Activated CD8-positive, alpha-beta T cell treated with anti-CD3 and anti-CD28 coated beads, Interleukin-2, amount 10 ng/mL, durations not matched to agents 7 days and 5 days (primary cell): ENCODE measurements at regions not wholly inside any gene's neighbourhood (a gene's known extent, or its start where the extent isn't known, plus 50 kb on each side); places are given as distances from the start of the nearest gene placed in this dataset.

Experiments used
- ATAC-seq: fragments of 150-1000 bp; cut with Tn5 transposase; one replicate; pipeline ENCODE4 v1.10.0; 2021; ENCODE audit warnings: moderate library complexity
- CTCF ChIA-PET: fragments of 350-600 bp; sonication (Branson Sonifier 250); formaldehyde crosslinking; loops from one replicate; lab custom pipeline; 2021; ENCODE audit warnings: antibody characterized with exemption; lab: Charles Lee
- POLR2A ChIA-PET: fragments of 350-600 bp; sonication (Branson Sonifier 250); formaldehyde crosslinking; loops from one replicate; lab custom pipeline; 2021; ENCODE audit warnings: antibody characterized with exemption; lab: Charles Lee
- DNase-seq: peaks from one replicate; pipeline ENCODE4 v3.0.0-alpha.2; 2020
- H3K27ac Mint-ChIP-seq: one replicate; pipeline ENCODE4 v1.8.0; 2021; ENCODE audit warnings: mild to moderate bottlenecking, mixed read lengths
- H3K27me3 Mint-ChIP-seq: one replicate; pipeline ENCODE4 v1.8.0; 2021; ENCODE audit warnings: low read depth, mixed read lengths
- H3K36me3 Mint-ChIP-seq: one replicate; pipeline ENCODE4 v1.8.0; 2021; ENCODE audit warnings: low read depth, mixed read lengths
- H3K4me1 Mint-ChIP-seq: one replicate; pipeline ENCODE4 v1.8.0; 2021; ENCODE audit warnings: low read depth, mixed read lengths
- H3K4me3 Mint-ChIP-seq: one replicate; pipeline ENCODE4 v1.8.0; 2021; ENCODE audit warnings: mild to moderate bottlenecking, mixed read lengths
- H3K9me3 Mint-ChIP-seq: one replicate; pipeline ENCODE4 v1.8.0; 2022; ENCODE audit warnings: mixed read lengths; ENCODE audit not compliant: insufficient read depth

DNA sequence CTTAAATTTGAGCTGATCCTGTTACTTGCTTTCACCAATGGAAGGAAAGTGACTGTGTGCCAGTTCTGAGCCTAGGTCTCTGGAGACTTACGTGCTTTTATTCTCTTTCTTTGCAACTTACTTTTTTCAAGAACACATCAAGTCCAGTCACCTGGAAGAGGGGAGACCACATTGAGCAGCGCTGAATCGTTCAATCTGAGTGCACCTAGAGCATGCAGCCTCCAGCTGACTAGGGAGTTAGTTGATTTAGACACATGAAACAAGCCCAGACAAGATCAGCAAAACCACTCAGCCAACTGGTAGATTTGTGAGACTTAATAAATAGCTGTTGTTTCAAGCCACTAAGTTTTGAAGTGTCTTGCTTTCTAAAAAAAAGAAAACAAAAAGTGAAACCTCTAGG, 1014.8 kb upstream of the FBXO33 start:
- ChIA-PET POLR2A (no interaction called here), CTCF (no interaction called here)
- Mint-ChIP-seq H3K4me3 (no peak overlapping the region), H3K27ac (no peak overlapping the region), H3K27me3 (no peaks in the 10 kb centered on the region), H3K9me3 (peaks cover 8% of the 10 kb centered on the region), H3K4me1 (no peaks in the 10 kb centered on the region), H3K36me3 (no peaks in the 10 kb centered on the region)
- DNase-seq (no peak), ATAC-seq (no peak)

DNA sequence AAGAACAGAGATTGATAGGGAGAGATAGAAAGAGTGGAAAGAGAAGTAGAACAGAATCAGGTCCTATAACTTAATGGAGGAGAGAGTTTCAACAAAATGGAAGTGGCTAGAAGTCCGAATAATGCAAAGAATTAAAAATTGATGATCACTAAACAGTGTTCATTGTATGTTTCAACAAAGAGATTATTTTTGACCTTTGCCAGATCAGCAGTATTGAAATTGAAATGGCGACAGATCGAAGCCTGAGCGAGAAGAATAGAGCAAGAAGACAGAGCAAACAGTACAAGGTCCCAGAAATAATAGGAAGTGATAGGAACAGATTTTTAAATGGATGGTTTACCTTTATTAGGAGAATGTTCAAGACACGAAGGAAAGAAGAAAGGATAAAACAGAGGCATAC, 1012.8 kb upstream of the FBXO33 start:
- no peak overlapping the region for H3K4me3 Mint-ChIP-seq
- H3K27me3 Mint-ChIP-seq, result no peaks in the 10 kb centered on the region
- H3K9me3 Mint-ChIP-seq, result peaks cover 8% of the 10 kb centered on the region
- DNase-seq (no peak), ATAC-seq (no peak)
- H3K4me1 Mint-ChIP-seq, result no peaks in the 10 kb centered on the region
- H3K36me3 Mint-ChIP-seq, result no peaks in the 10 kb centered on the region
- H3K27ac Mint-ChIP-seq, result no peak overlapping the region
- CTCF ChIA-PET, result no interaction called here
- POLR2A ChIA-PET, result no interaction called here

DNA sequence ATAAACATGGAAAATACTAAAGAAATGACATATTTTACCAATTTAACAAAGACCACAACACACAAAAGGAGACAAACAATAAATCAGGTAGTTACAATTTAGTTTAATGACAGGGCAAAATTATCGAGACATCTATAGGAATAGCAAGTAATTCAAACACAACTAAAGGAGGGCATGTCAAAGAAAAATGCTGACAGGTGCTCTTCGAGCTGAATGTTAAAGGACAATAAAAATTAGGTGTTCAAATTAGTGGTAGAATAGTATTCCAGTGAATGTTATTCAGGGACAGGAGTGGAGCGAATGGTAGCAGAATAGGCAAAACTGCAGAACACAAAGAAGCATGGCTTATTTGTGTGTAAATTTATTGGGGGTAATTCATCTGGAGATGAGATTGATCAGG, 1004.3 kb upstream of the FBXO33 start:
- Mint-ChIP-seq H3K36me3 (no peaks in the 10 kb centered on the region), H3K9me3 (peaks cover 5% of the 10 kb centered on the region), H3K4me3 (no peak overlapping the region), H3K27ac (no peak overlapping the region), H3K4me1 (no peaks in the 10 kb centered on the region), H3K27me3 (no peaks in the 10 kb centered on the region)
- no peak for ATAC-seq
- ChIA-PET POLR2A (no interaction called here), CTCF (no interaction called here)
- DNase-seq, result no peak

DNA sequence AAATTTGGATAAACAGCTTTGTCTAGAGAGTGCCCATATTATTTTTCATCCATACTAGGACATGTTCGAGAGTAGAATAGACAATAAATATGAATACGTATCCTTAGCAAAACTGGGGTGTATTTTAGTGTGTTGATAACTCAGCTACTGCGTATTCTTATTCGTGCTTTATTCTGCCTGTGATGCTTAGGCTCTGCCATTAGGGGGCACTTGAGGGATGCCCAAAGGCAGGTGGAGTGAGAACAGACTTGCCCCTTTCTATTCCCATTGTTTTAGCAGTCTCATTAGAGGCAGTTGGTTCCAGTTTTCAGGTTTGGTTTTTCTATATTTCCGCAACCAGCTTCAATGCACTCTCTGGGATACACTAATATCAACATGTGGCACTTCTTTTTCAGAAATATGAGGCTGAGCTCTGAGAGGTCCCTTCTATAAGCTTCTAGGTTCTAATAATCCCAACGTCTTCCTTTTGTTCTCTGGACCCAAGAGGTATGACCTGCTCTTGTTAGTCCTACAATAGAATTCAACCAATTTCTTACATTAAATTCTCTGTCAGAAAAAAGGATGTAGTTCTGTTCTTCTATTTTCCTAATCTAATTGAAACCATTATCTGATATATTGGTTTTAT, 985.7 kb upstream of the FBXO33 start:
- no peak for DNase-seq
- CTCF ChIA-PET, result no interaction called here
- no peak overlapping the region for H3K4me3 Mint-ChIP-seq

DNA sequence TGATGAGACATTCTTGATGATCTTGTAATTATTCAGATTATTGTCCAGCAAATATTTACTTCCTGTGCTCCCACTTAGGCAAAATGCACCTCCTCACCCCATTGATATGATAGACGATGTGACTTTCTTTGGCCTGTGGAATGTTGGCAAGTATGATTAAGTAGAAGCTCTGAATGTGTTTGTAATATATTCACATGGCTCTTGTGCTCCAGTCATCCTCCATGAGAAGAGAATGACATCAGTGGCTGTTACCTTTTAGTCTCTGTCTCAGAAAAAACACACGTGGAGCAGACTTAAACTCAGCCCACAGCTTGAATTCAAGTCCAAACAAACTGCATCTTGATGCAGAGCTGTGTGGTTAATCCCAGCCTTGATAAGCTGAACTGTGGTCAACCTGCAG, 984.3 kb upstream of the FBXO33 start:
- ATAC-seq, result no peak
- Mint-ChIP-seq H3K9me3 (peaks cover 4% of the 10 kb centered on the region), H3K27me3 (no peaks in the 10 kb centered on the region), H3K4me1 (no peaks in the 10 kb centered on the region), H3K4me3 (no peak overlapping the region), H3K27ac (no peak overlapping the region), H3K36me3 (no peaks in the 10 kb centered on the region)
- POLR2A ChIA-PET, result no interaction called here
- CTCF ChIA-PET, result no interaction called here
- no peak for DNase-seq

More for the DNA sequence above, 985.7 kb upstream of the FBXO33 start:
- Mint-ChIP-seq H3K27me3 (no peaks in the 10 kb centered on the region), H3K9me3 (peaks cover 4% of the 10 kb centered on the region), H3K36me3 (no peaks in the 10 kb centered on the region), H3K4me1 (no peaks in the 10 kb centered on the region), H3K27ac (no peak overlapping the region)
- no peak for ATAC-seq
- POLR2A ChIA-PET, result no interaction called here

DNA sequence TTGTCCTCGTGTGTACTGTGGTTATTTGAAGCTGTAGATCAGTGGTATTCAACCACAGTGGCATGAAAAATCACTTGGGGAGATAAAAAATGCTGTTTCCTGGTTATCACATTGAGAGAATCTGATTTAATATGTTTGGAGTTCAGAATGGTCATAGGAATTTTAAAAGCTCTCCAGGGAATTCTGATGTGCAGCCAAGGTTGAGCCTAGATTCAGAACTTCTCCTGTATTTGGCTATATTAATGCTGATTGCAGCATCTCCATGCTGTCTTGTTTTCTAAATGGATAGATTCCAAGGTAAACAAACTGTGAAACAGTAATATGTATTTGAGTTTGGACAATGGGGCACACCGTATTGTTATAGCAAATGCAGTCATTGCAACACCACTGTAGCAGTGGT, 982.2 kb upstream of the FBXO33 start:
- ATAC-seq, result no peak

DNA sequence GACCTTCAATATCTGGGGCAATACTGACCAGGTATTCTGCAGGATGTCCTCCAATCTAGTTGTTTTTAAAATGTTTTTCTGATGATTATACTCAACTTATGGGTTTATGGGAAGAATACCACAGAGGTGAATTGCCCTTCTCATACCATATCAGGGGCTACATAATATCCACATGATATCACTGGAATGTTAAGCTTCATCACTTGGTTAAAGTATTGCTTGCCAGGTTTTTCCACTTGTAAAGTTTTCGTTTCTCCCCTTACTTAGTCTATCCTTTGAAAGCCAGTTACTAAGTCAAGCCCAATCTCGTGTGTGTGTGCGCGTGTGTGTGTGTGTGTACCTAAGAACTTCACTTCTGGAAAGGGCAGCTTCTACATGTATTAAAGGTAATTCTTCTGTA, 980.9 kb upstream of the FBXO33 start:
- no peak overlapping the region for H3K4me3 Mint-ChIP-seq
- H3K4me1 Mint-ChIP-seq, result no peaks in the 10 kb centered on the region
- CTCF ChIA-PET, result no interaction called here
- POLR2A ChIA-PET, result no interaction called here
- H3K27me3 Mint-ChIP-seq, result no peaks in the 10 kb centered on the region
- no peaks in the 10 kb centered on the region for H3K36me3 Mint-ChIP-seq
- H3K27ac Mint-ChIP-seq, result no peak overlapping the region
- DNase-seq, result no peak
- no peak for ATAC-seq
- H3K9me3 Mint-ChIP-seq, result peaks cover 3% of the 10 kb centered on the region

More for the DNA sequence above, 982.2 kb upstream of the FBXO33 start:
- no peak overlapping the region for H3K4me3 Mint-ChIP-seq
- peaks cover 4% of the 10 kb centered on the region for H3K9me3 Mint-ChIP-seq
- no peak overlapping the region for H3K27ac Mint-ChIP-seq
- no peak for DNase-seq
- ChIA-PET CTCF (no interaction called here), POLR2A (no interaction called here)
- no peaks in the 10 kb centered on the region for H3K27me3 Mint-ChIP-seq
- H3K4me1 Mint-ChIP-seq, result no peaks in the 10 kb centered on the region
- no peaks in the 10 kb centered on the region for H3K36me3 Mint-ChIP-seq

DNA sequence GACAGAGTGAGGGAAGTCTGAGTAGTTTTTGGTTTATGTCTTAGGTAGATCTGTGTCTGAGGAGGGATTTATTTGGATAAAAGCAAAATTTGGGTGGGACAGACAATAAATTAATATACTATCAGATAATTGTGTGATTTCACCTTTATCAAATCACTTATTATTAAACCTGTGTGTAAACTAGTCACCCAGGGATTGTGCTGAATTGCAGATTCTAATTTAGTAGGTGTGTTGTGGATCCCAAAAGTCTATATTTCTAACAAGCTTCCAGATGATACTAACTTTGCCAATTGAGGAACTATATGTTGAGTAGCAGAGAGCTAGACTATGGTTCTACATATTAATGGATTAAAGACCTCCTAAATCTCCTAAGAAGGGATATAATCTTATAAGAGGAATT, 978.5 kb upstream of the FBXO33 start:
- no peak for ATAC-seq
- Mint-ChIP-seq H3K27me3 (no peaks in the 10 kb centered on the region), H3K27ac (no peak overlapping the region), H3K36me3 (no peaks in the 10 kb centered on the region), H3K9me3 (peaks cover 20% of the 10 kb centered on the region), H3K4me1 (no peaks in the 10 kb centered on the region), H3K4me3 (no peak overlapping the region)
- ChIA-PET CTCF (no interaction called here), POLR2A (no interaction called here)
- DNase-seq, result no peak

DNA sequence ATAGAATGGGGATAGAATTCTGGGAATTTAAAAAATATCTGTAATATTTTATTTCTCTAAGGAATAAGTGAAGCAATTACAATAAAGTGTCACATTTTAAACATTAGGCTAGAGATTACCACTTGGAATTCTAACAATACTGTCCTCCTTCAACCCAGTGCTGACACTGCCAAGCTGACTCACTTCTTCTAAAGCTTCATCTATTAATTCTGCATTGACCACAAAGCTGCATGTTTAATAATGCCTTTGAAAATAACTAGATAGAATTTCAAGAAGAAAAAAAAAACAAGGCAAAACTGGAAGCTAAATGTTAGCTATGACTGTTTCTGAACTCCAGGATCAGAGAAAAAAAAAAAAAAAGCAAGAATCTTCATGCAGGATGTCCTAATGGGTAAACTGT, 970.7 kb upstream of the FBXO33 start:
- DNase-seq, result no peak
- POLR2A ChIA-PET, result no interaction called here
- H3K36me3 Mint-ChIP-seq, result no peaks in the 10 kb centered on the region
- no peaks in the 10 kb centered on the region for H3K4me1 Mint-ChIP-seq
- CTCF ChIA-PET, result no interaction called here
- no peaks in the 10 kb centered on the region for H3K27me3 Mint-ChIP-seq
- ATAC-seq, result no peak
- H3K27ac Mint-ChIP-seq, result no peak overlapping the region
- no peak overlapping the region for H3K4me3 Mint-ChIP-seq
- H3K9me3 Mint-ChIP-seq, result peaks cover 17% of the 10 kb centered on the region

DNA sequence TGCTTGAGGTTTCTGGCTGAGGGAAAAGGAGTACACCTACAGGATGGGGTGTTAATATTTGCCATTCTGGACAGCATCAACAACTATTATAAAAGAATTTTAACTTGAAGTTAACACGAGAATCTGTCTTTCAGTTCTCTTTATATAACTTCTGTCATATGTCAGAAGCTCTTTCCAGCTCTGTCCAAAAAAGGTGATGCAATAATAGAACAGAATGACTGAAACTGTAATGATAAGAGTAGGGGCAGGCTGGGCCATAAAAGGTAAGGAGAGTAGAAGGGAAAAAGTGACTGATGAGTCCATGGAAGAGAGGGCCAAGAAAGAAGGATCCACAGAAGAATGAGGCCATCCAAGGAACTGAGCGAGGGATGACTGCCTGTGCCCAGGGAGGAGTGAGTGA, 966.7 kb upstream of the FBXO33 start:
- Mint-ChIP-seq H3K4me1 (no peaks in the 10 kb centered on the region), H3K36me3 (no peaks in the 10 kb centered on the region), H3K27me3 (no peaks in the 10 kb centered on the region), H3K4me3 (no peak overlapping the region), H3K9me3 (no peaks in the 10 kb centered on the region), H3K27ac (no peak overlapping the region)
- POLR2A ChIA-PET, result no interaction called here
- DNase-seq (no peak), ATAC-seq (no peak)
- CTCF ChIA-PET, result no interaction called here

DNA sequence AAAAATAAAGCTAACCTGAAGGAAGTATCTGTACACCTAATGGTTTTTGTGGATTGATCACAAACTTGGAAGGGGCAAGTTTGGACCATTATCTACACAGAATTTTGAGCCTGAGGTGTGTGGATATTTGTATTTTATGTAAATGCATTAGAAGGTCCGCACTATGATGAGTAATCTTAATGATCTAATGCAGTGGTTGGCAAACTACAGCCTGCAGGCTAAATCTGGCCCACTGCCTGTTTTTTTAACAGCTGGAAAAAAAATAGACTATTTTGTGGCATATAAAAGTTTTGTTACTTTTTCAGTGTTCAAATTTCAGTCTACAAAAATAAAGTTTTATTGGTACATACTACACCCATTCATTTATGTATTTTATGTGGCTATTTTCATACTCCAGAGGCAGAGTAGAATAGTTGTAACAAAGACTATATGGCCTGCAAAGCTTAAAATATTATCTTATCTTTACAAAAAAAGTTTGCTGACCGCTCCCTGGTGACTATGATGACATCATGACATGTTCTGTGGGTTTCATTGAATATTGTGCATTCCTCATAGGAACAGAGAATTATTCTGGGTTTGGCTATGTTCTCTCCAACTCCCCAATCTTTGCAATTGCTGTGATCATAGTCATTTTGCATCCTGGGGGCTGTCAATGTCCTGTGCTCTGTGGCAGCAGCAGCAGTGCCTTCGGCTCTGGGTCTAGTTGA, 962.6 kb upstream of the FBXO33 start:
- Mint-ChIP-seq H3K4me3 (no peak overlapping the region), H3K36me3 (no peaks in the 10 kb centered on the region), H3K9me3 (no peaks in the 10 kb centered on the region), H3K4me1 (no peaks in the 10 kb centered on the region), H3K27me3 (no peaks in the 10 kb centered on the region), H3K27ac (no peak overlapping the region)
- ATAC-seq (no peak), DNase-seq (no peak)
- POLR2A ChIA-PET, result no interaction called here
- CTCF ChIA-PET, result no interaction called here

DNA sequence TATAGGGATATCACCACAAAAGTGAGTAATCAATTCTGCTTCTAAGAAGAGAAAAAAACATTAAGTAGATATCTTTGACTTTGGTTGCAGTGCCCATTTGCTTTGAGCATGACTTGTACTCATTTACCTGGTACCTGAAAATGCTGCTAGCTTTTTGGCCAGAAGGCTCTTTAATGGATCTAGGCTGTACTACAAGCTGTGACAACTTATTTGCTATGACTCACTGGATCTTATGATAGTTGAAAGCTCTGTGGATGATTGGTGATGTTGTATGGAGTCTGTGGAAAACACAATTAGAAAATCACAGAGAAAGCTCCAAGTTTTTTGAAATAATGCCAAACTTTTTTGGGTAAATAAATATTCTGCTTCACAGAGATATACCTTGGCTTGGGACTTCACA, 960.9 kb upstream of the FBXO33 start:
- H3K27ac Mint-ChIP-seq, result no peak overlapping the region
- H3K4me1 Mint-ChIP-seq, result no peaks in the 10 kb centered on the region
- H3K27me3 Mint-ChIP-seq, result no peaks in the 10 kb centered on the region
- H3K4me3 Mint-ChIP-seq, result no peak overlapping the region
- ChIA-PET POLR2A (no interaction called here), CTCF (no interaction called here)
- no peaks in the 10 kb centered on the region for H3K36me3 Mint-ChIP-seq
- H3K9me3 Mint-ChIP-seq, result no peaks in the 10 kb centered on the region
- DNase-seq (no peak), ATAC-seq (no peak)

DNA sequence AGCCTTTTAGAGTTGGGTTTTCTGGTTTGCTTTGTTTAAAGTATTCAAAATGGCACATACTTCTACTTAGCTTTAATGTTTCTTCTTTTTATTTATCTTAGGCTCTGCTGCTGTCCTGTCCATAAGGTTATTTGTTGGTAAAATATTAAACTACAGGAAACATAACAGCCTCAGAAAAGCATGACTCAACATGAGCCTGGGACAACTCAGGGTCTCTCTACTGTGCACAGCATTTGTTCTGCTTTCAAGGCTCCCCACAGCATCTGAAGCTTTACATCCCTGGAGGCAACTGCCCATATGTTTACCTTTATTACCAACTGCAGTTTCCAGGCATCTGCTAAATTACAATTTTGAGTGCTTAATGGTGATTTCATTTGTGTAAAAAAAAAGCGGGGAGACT, 954.2 kb upstream of the FBXO33 start:
- Mint-ChIP-seq H3K9me3 (no peaks in the 10 kb centered on the region), H3K27ac (no peak overlapping the region), H3K4me3 (no peak overlapping the region), H3K4me1 (no peaks in the 10 kb centered on the region), H3K27me3 (no peaks in the 10 kb centered on the region), H3K36me3 (no peaks in the 10 kb centered on the region)
- no peak for DNase-seq
- ChIA-PET POLR2A (no interaction called here), CTCF (no interaction called here)
- ATAC-seq, result no peak
